Heart right ventricle (tissue), 16 donors: ENCODE measurements at regions not wholly inside any gene's neighbourhood (a gene's known extent, or its start where the extent isn't known, plus 50 kb on each side); places are given as distances from the start of the nearest gene placed in this dataset.

Experiments
- ATAC-seq, 8 donors: fragments of 200-7000 bp; cut with Tn5 transposase; one replicate each; pipeline ENCODE4 v1.9.1; 2020; ENCODE audit warnings: mild to moderate bottlenecking in 8 of 8, moderate library complexity in 8 of 8, moderate number of reproducible peaks in 1 of 8
- DNase-seq, 2 donors: peaks; one replicate each; pipeline ENCODE4 v3.0.0-alpha.2; 2020
- H3K27ac ChIP-seq, 10 donors: fragments of 200-600 bp; sonication (generic) in 2 of 10; one replicate each; pipeline versions ENCODE4 v1.5.0 to v1.8.0; 2020 to 2022; ENCODE audit warnings: mild to moderate bottlenecking in 3 of 10
- H3K27me3 ChIP-seq, 7 donors: fragments of 200-600 bp; one replicate each; pipeline ENCODE4 v1.8.0; 2021 to 2022; ENCODE audit warnings: mild to moderate bottlenecking in 2 of 7
- H3K36me3 ChIP-seq, 9 donors: fragments of 200-600 bp; sonication (generic) in 1 of 9; one replicate each; pipeline versions ENCODE4 v1.5.0 to v1.8.0; 2020 to 2022; ENCODE audit warnings: mild to moderate bottlenecking in 2 of 9
- H3K4me1 ChIP-seq, 9 donors: fragments of 200-600 bp; sonication (generic) in 1 of 9; one replicate each; pipeline versions ENCODE4 v1.5.0 to v1.8.0; 2020 to 2022; ENCODE audit warnings: mild to moderate bottlenecking in 4 of 9
- H3K4me3 ChIP-seq, 10 donors: fragments of 200-600 bp; sonication (generic) in 2 of 10; one replicate each; pipeline versions ENCODE4 v1.5.0 to v1.8.0; 2020 to 2022; ENCODE audit warnings: mild to moderate bottlenecking in 7 of 10, moderate library complexity in 2 of 10
- H3K9me3 ChIP-seq, 11 donors: fragments of 200-600 bp in 10 of 11; sonication (generic) in 2 of 11; one replicate each; pipeline versions ENCODE4 v1.5.0 to v1.8.0; 2013 to 2022; ENCODE audit warnings: mild to moderate bottlenecking in 2 of 11, control low read depth in 1 of 11, moderate library complexity in 1 of 11
- CTCF ChIP-seq, 9 donors: fragments of 200-600 bp; sonication (generic) in 2 of 9; IDR thresholded peaks; one replicate each; pipeline versions ENCODE4 v1.5.0 to v1.8.0; 2021 to 2022; ENCODE audit warnings: antibody characterized with exemption in 9 of 9, mild to moderate bottlenecking in 5 of 9, moderate library complexity in 1 of 9
- WGBS, 2 donors: extraction: QIAGEN DNeasy Blood & Tissue Kit; methylation state at CpG; one replicate each; pipeline ENCODE4 v1.1.7; 2013; ENCODE audit warnings: inconsistent platforms in 1 of 2; 5-methylcytosine and 5-hydroxymethylcytosine counted together
- intact Hi-C, 10 donors: fragments of 100-400 bp; cut with DNase I; formaldehyde crosslinking; loops; one replicate each; pipeline versions ENCODE4 v1.11.1 to v1.14.2; 2022
- donor health status: Arrhythmogenic right ventricular cardiomyopathy.
- donor health status: ischemic (EF 13 %, LVEDD 7.1; RV severe dilation, severe dysfunction).
- donor health status: healthy with polysubstance abuse.
- donor health status: DM: no; HTN: yes; CAD: no.
- donor health status: DM: no; HTN: no; CAD: no.
- donor health status: ischemic (EF 25% LVEDD 6.9; RV normal size, moderate dysfunction).
- donor health status: ischemic (EF 25% LVEDD 5.7; RV mildly dilated, moderate dysfunction).
- donor health status: healthy.
- donor health status: DM: yes; HTN: yes; CAD: no.
- donor health status: Ischemic cardiomyopathy.
- donor health status: ischemic (EF 35%, LVEDD 5.7; RV mildly dilated, moderate dysfunction).
- donor health status: nonischemic (EF 11% LVEDD 7.7; RV severe dilation, severe dysfunction).
- donor health status: DM: yes; HTN: yes; CAD: no.
- donor health status: PGD.
- donor health status: ischemic (EF 29% LVEDD 5.4; RV normal size, mild dysfunction).
- donor health status: nonischemic (EF 23%, LVEDD 6.1; RV moderate dilation, normal function).

GRCh38 chr2:147433822-147434221 is 411.0 kb upstream of the ACVR2A start:
- WGBS, 2 donors = 60 to 62% methylated on average over 2 of the region's 2 CpGs
- intact Hi-C loops = no loop called here
- H3K27ac ChIP-seq = no peak overlapping the region
- no peaks in the 10 kb centered on the region for H3K36me3 ChIP-seq
- no peaks in the 10 kb centered on the region for H3K9me3 ChIP-seq
- TF ChIP-seq CTCF (IDR thresholded peaks at IDR 0.05) = no peak
- H3K4me1 ChIP-seq = peaks cover 0 to 7% (median 0%) of the 10 kb centered on the region in 9 donors
- DNase-seq (no peak), ATAC-seq (peak in 1 of 8 donors; percentile 39)
- H3K4me3 ChIP-seq = no peak overlapping the region
- no peaks in the 10 kb centered on the region for H3K27me3 ChIP-seq

DNA sequence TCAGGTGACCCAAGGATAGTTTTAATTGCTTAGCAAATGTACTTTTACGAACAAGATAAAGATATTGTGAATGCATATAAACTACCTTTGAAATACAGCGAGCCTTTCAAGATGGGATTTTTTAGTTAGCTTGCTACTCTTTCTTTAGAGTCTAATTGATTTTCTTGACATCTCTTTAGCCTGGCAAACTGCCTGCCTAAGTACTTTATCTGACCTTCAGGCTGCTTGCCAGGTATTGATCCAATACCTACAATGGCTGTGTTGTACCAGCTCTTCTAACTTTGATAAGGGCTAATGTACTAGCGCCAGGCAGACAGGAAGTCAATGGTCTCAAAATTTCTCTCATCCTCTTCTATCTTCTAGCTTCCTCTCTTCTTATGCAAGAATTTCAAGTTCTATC is 414.4 kb upstream of the ACVR2A start:
- no peak for DNase-seq
- ATAC-seq = no peak
- Histone ChIP-seq H3K9me3 (no peaks in the 10 kb centered on the region), H3K27me3 (no peaks in the 10 kb centered on the region), H3K36me3 (no peaks in the 10 kb centered on the region), H3K27ac (no peak overlapping the region), H3K4me1 (peaks cover 0 to 7% (median 0%) of the 10 kb centered on the region in 9 donors), H3K4me3 (no peak overlapping the region)
- intact Hi-C loops = no loop called here
- no peak for TF ChIP-seq CTCF (IDR thresholded peaks at IDR 0.05)
- WGBS, 2 donors = 65 to 74% methylated on average over 3 of the region's 3 CpGs

DNA sequence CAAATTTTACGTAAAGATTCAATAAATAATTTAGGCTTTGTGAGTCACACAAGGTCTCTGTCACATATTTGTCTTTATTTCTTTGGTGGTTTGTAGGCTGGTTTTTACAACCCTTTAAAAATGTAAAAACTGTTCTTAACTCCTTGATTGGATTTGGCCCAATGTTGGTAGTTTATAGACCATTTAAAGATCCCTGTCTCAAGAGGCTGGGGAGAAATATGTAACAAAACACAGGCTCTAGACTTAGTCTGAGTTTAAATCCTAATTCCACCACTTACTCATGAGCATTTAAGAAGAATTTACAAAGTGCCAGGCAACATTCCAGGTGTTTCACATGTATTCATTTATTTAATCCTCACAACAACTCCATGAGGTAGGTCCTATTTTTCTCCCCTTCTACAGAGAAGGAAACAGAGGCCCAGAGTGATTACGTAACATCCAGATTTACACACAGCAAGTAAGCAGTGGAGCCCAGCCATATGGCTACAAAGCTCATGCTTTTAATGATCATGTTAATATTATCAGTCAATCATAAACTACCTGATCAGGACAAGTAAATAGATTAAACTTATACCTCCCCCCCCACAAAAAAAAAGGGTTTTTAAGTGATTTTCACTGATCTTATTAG is 416.6 kb upstream of the ACVR2A start:
- TF ChIP-seq CTCF (IDR thresholded peaks at IDR 0.05) = no peak
- WGBS, 2 donors = 93 to 95% methylated on average over 2 of the region's 2 CpGs
- no peak for DNase-seq
- Histone ChIP-seq H3K36me3 (no peaks in the 10 kb centered on the region), H3K27ac (no peak overlapping the region), H3K4me3 (no peak overlapping the region), H3K9me3 (no peaks in the 10 kb centered on the region), H3K4me1 (peaks cover 0 to 12% (median 0%) of the 10 kb centered on the region in 9 donors), H3K27me3 (no peaks in the 10 kb centered on the region)
- intact Hi-C loops = no loop called here
- ATAC-seq = no peak

DNA sequence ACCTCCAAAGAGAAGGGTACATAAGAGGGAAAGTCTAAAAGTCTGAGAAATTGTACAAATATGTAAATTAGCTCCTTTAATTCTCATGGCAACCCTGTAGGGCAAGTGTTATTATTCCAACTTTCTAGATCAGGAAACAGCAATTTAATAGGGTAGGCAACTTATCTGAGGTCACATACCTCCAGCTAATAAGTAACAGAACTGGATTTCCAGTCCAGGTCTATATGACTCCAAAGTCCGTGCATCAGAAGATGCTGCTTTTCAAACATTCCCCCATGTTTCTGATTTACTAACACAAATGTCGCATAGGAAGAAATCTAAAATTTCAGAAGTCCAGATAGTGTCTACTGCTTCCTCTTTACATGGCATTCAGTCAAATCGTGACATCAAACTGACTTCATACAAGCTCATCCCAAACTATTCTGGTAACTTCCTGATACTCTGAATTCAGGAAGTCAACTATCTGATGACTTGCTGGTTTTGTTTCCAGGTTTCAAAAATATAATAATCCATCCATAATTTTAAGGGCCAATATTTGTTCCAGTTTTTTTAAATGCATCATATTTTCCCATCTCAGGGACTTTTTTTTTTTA is 419.3 kb upstream of the ACVR2A start:
- H3K9me3 ChIP-seq = no peaks in the 10 kb centered on the region
- H3K4me1 ChIP-seq = peaks cover 0 to 12% (median 0%) of the 10 kb centered on the region in 9 donors
- no peak for DNase-seq
- ATAC-seq = peak in 3 of 8 donors; percentile 55 to 75 (median 65)
- 66 to 70% methylated on average over 3 of the region's 3 CpGs for WGBS, 2 donors
- no peaks in the 10 kb centered on the region for H3K36me3 ChIP-seq
- no peak overlapping the region for H3K4me3 ChIP-seq
- no peak for TF ChIP-seq CTCF (IDR thresholded peaks at IDR 0.05)
- intact Hi-C loops = no loop called here
- H3K27me3 ChIP-seq = no peaks in the 10 kb centered on the region
- no peak overlapping the region for H3K27ac ChIP-seq
